Lower leg skin (tissue), 4 donors: ENCODE measurements at regions not wholly inside any gene's neighbourhood (a gene's known extent, or its start where the extent isn't known, plus 50 kb on each side); places are given as distances from the start of the nearest gene placed in this dataset.
"Not testable (repeated sequence)": the region's sequence is repeated elsewhere in the genome, so short reads cannot be mapped to it uniquely, and the experiment has no call there.

Experiments used
- DNase-seq, 2 donors: peaks; one replicate each; pipeline ENCODE4 v3.0.0-alpha.2; 2019; ENCODE audit warnings: low spot score in 2 of 2
- H3K4me3 ChIP-seq: fragments of 200-600 bp; sonication (generic); 2 replicates; pipeline ENCODE4 v1.5.1; 2017; ENCODE audit warnings: mild to moderate bottlenecking, low read depth; ENCODE audit not compliant: poor library complexity, severe bottlenecking
- CTCF ChIP-seq, 3 donors: fragments of 450-650 bp; IDR thresholded peaks; one replicate each; pipeline ENCODE4 v1.5.1; 2016; ENCODE audit warnings: antibody characterized with exemption in 3 of 3, mild to moderate bottlenecking in 3 of 3, moderate library complexity in 2 of 3
- POLR2A ChIP-seq, 2 donors: fragments of 450-650 bp; IDR thresholded peaks; one replicate each; pipeline ENCODE4 v1.6.1; 2016 to 2017; ENCODE audit warnings: antibody characterized with exemption in 2 of 2, mild to moderate bottlenecking in 1 of 2, moderate library complexity in 1 of 2
- WGBS, 2 donors: methylation state at CpG; one replicate each; pipeline ENCODE4 v1.1.5; 2018; 5-methylcytosine and 5-hydroxymethylcytosine counted together
- intact Hi-C: fragments of 100-400 bp; cut with DNase I; formaldehyde crosslinking; loops from one replicate; pipeline ENCODE4 v1.15.0; 2023; ENCODE audit warnings: low total_unique reads

- intact Hi-C loops, result no loop called here
- TF ChIP-seq CTCF (IDR thresholded peaks at IDR 0.05), result no peak
- no peak for TF ChIP-seq POLR2A (IDR thresholded peaks at IDR 0.05)
- 89 to 97% methylated on average over 3 of the region's 3 CpGs for WGBS, 2 donors
- DNase-seq, result no peak
- no peak overlapping the region for H3K4me3 ChIP-seq
These were observed 91.4 kb downstream of the MOBP start for GRCh38 chr3:39558775-39559306.

- no peak overlapping the region for H3K4me3 ChIP-seq
- TF ChIP-seq POLR2A (IDR thresholded peaks at IDR 0.05), result no peak
- no peak for TF ChIP-seq CTCF (IDR thresholded peaks at IDR 0.05)
- no peak for DNase-seq
- intact Hi-C loops, result no loop called here
These were observed 92.1 kb downstream of the MOBP start for GRCh38 chr3:39559543-39559942.

GRCh38 chr3:39568508-39568907, 101.0 kb downstream of the MOBP start:
- DNase-seq, result no peak
- TF ChIP-seq POLR2A (IDR thresholded peaks at IDR 0.05), result no peak
- no peak for TF ChIP-seq CTCF (IDR thresholded peaks at IDR 0.05)
- H3K4me3 ChIP-seq, result no peak overlapping the region
- intact Hi-C loops, result no loop called here

- TF ChIP-seq POLR2A (IDR thresholded peaks at IDR 0.05), result no peak
- TF ChIP-seq CTCF (IDR thresholded peaks at IDR 0.05), result no peak
- no peak overlapping the region for H3K4me3 ChIP-seq
- WGBS, 2 donors, result 86 to 88% methylated on average over 2 of the region's 2 CpGs
- intact Hi-C loops, result no loop called here
- DNase-seq, result no peak
These were observed 101.6 kb downstream of the MOBP start for GRCh38 chr3:39569095-39569494.

- DNase-seq, result no peak
- H3K4me3 ChIP-seq, result no peak overlapping the region
- TF ChIP-seq POLR2A (IDR thresholded peaks at IDR 0.05), result no peak
- TF ChIP-seq CTCF (IDR thresholded peaks at IDR 0.05), result no peak
- 89 to 91% methylated on average over 9 of the region's 9 CpGs for WGBS, 2 donors
- intact Hi-C loops, result no loop called here
These were observed 105.9 kb downstream of the MOBP start for GRCh38 chr3:39573392-39573791.

GRCh38 chr3:39577541-39577940, 110.1 kb downstream of the MOBP start:
- intact Hi-C loops, result no loop called here
- DNase-seq, result no peak
- WGBS, 2 donors, result 66 to 74% methylated on average over 6 of the region's 6 CpGs
- no peak overlapping the region for H3K4me3 ChIP-seq
- TF ChIP-seq POLR2A (IDR thresholded peaks at IDR 0.05) (no peak), CTCF (IDR thresholded peaks at IDR 0.05) (no peak)

GRCh38 chr3:39586215-39586614, 118.7 kb downstream of the MOBP start:
- whole genome bisulfite sequencing, 2 donors, result 64 to 84% methylated on average over 2 to 4 of the region's 4 CpGs
- intact Hi-C loops, H3K4me3 ChIP-seq, DNase-seq: not testable (repeated sequence)
